Adrenal gland (tissue), 5 donors: ENCODE measurements at regions not wholly inside any gene's neighbourhood (a gene's known extent, or its start where the extent isn't known, plus 50 kb on each side); places are given as distances from the start of the nearest gene placed in this dataset.

ENCODE experiments used
- CTCF ChIP-seq, 6 experiments: fragments of 450-650 bp in 4 of 6; fragments of 200-600 bp in 2 of 6; sonication (generic) in 1 of 6; IDR thresholded peaks; 1 replicate in 5 of 6; 2 replicates in 1 of 6; pipeline versions ENCODE4 v1.5.1 to v1.8.0; 2016 to 2021; ENCODE audit warnings: antibody characterized with exemption in 6 of 6, mild to moderate bottlenecking in 2 of 6, moderate library complexity in 1 of 6
- POLR2A ChIP-seq, 2 donors: fragments of 450-650 bp; IDR thresholded peaks; one replicate each; pipeline ENCODE4 v1.6.1; 2017; ENCODE audit warnings: antibody characterized with exemption in 2 of 2, mild to moderate bottlenecking in 2 of 2, moderate library complexity in 1 of 2
- donor health status: DM: no; HTN: no; CAD: no.

DNA sequence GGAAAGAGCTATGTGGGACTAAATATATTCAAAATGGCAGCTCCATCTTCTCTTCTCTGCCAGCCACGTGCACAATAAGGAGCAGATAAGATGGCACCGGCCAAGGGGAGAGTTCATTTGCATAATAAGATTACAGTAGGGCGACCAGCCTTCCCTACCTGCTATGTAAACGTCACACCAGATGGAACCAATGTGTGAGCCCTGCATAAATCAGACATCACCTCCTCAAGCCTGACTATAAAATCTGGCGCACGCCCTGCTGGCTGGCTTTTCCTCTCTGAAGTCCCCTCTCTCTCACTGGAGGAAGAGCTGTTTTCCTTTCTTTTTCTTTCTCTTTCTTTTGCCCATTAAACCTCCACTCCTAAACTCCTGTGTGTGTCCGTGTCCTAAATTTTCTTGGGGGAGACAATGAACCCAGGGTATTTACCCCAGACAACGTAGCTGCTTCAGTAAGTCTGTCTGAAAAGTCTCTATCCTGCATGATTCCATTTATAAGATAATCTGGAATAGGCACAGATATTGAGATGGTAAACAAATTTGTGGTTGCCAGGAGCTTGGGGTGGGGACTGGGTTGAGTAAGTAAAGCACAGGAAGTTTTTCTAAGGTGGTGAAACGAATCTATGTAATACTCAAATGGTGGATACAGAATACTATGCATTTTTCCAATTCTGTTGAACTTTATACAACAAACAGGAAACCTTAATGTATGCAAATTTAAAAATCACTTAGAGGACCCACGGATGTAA, 670.0 kb upstream of the KIRREL3 start:
- no peak for TF ChIP-seq CTCF (IDR thresholded peaks at IDR 0.05)
- TF ChIP-seq POLR2A (IDR thresholded peaks at IDR 0.05), result no peak
